Kidney glomerular epithelial cell (primary cell): ENCODE measurements at regions not wholly inside any gene's neighbourhood (a gene's known extent, or its start where the extent isn't known, plus 50 kb on each side); places are given as distances from the start of the nearest gene placed in this dataset.

Experiments used
- DNase-seq: peaks from one replicate; lab custom pipeline; 2025; lab: John Stamatoyannopoulos, UW

DNA sequence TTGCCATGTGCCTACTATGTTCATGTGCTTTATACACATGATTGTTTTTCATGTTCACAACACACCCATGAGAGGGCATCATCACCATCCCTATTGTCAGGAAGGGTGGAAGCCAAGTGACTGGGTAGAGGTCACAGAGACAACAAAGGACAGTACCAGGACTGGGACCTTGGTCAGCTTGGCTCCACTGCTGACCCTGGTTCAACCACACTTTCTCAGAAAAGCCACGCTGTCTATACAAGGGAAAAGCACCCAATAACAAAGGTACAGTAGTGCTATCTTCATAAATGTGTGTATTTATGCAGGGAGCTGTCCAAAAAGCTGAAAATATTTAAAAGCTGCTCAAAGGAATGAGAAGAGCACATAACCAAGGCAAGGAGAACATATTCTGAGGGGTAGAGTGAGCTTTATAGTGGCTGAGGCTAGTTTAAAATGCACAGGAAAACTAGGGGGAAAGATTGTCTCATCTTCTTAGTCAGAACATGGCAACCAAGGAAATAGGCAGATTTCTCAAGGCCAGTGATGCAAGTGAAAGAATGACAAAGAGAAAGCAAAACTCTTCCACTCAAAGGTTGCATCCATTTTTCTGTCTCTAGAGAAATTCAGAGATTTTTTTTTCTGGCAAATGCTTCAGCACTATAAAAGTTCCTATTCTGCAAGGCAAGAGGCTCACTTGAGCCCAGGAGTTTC lies 415.0 kb downstream of the FOXO1 start:
- peak; percentile 26 for DNase-seq

- no peak for DNase-seq
Observed at GRCh38 chr13:40252241-40252640, 414.2 kb downstream of the FOXO1 start.

GRCh38 chr13:40252676-40253075 lies 413.8 kb downstream of the FOXO1 start:
- DNase-seq, result no peak

DNA sequence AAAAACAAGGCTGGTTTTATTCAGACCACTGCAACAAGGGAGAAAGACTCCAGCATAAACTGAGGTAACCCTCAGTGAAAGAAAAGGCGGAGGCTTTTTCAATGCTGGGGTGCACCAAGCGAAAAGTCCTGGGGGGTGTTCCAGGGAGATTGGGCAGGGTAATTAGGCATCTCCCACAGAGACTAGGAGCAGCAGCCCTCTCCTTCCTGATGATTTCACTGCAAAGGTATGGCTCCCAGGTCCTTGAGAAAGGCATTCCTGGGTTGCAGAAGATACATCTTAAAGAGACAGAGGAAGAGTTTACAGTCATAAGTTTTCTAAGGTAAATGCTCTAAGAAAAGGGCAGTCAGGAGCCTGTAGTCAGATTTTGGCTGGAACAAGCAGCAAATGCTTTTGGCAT lies 412.0 kb downstream of the FOXO1 start:
- DNase-seq, result peak; percentile 70

GRCh38 chr13:40255551-40255950 lies 410.9 kb downstream of the FOXO1 start:
- no peak for DNase-seq

GRCh38 chr13:40259899-40260298 lies 406.5 kb downstream of the FOXO1 start:
- no peak for DNase-seq

- DNase-seq, result no peak
Observed at GRCh38 chr13:40261336-40261735, 405.1 kb downstream of the FOXO1 start.

- DNase-seq, result no peak
Observed at GRCh38 chr13:40261947-40262346, 404.5 kb downstream of the FOXO1 start.

GRCh38 chr13:40269086-40269485 lies 397.4 kb downstream of the FOXO1 start:
- no peak for DNase-seq

DNA sequence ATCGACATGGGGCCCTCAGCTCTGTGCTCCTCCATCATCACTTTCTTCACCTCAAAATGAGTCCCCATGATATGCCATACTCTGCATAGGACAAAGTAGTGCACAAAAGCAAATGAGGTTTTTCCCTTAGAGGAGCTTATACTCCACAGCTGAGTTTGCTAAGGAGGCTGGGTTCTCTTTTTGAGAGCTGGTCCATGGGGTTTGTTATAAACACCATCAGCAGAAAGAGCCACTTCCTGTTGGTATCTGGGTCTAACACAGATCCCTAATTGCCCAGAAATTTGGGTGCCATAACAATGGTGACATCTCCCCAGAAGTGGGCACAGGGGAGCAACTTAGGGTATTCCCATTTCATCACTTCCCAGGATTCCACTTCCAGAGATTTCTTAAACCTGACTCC lies 395.7 kb downstream of the FOXO1 start:
- no peak for DNase-seq

- no peak for DNase-seq
Observed at GRCh38 chr13:40271271-40271885, 395.1 kb downstream of the FOXO1 start.

GRCh38 chr13:40271931-40272775 lies 394.3 kb downstream of the FOXO1 start:
- DNase-seq, result peak; percentile 65

DNA sequence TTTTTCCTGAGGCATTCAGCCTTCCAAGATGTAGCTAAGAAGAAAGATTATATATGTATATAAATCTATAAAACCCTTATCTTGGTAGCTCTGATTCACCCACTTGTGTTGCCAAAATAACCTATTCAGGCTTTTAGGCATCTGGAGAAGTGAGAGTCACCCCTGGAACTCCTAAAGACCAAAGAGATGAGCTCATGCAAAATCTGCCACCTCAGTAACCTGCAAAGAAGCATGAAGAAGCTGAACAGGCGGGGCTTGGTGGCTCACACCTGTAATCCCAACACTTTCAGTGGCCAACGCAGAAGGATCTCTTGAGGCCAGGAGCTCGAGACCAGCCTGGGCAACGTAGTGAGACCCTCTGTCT lies 393.7 kb downstream of the FOXO1 start:
- DNase-seq, result peak; percentile 59

DNA sequence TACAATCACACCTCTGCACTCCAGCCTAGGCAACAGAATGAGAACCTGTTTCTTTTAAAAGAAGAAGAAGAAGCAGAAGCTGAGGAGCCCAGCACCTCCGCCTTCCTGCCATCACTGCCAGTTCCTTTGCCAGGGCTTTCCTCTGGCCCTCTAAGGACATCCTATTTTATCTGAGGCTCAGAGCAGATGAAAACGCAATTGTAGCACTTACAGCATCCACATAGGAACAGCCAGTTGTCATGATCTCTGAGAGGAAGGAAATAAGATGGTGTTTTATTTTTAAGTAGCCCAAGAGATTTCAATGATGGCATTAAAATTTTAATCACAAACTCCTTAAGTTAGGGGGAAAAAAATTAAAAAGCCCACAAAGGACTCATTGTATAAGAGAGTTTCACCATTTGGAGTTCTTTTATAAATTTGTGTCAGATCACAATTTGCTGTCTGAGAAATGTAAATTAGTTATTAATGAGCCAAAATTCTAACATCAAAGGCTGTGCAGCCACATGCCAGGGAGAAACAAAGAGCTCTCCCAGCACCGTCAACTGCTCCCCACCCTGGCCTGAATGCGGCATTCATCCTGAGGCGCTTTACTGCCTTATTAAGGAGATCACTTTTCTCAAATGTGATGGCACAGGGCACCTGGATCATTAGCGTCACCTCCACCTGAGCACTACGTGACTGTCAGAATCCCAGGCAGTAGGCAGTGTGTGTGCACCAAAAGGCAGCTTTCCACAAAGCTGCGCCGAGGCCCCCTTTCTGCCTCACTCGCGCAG lies 393.0 kb downstream of the FOXO1 start:
- DNase-seq, result no peak

GRCh38 chr13:40274103-40274502 lies 392.3 kb downstream of the FOXO1 start:
- no peak for DNase-seq

DNA sequence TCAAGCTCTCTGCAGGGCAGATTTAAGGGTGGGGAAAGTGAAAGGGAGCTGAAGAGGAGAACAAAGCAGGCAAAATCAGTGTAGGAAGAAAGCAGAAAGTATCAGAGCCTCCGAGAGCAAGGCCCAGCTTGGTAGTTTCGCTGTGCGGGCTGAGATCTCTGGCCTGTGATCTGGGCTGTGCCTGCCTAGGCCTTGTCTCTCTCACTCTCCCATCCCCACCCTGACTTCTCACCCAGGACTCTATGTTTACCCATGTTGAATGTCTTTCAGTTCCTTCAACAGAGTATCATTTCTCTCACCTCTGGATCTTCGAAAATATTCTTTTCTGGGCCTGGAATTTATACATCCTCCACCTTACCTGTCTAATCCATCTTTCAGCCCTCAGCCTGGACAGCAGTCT lies 391.3 kb downstream of the FOXO1 start:
- DNase-seq, result no peak

- DNase-seq, result peak; percentile 25
Observed at GRCh38 chr13:40275636-40276035, 390.8 kb downstream of the FOXO1 start.

- DNase-seq, result no peak
Observed at GRCh38 chr13:40283666-40284065, 382.8 kb downstream of the FOXO1 start.

GRCh38 chr13:40285634-40286033 lies 380.8 kb downstream of the FOXO1 start:
- DNase-seq, result no peak

DNA sequence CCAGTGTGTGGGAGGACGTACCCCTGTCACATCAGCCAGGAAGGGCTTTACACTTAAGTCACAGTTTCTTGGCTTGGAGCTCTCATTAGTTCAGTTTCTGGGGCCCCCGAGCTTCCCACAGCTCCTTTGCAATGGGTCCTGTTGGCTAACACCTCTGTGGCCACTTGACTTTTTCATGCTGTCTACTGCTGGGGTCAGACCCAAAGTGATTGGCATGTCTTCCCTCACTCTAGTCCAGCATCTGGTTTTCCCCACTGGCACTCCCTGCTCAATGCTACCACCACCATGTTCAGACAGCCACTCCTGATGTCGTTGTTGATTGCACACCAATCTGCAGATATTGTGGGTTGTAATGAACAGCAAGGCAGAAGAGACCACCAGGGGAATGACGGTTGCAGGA lies 379.0 kb downstream of the FOXO1 start:
- no peak for DNase-seq

GRCh38 chr13:40288259-40288658 lies 378.2 kb downstream of the FOXO1 start:
- DNase-seq, result no peak

DNA sequence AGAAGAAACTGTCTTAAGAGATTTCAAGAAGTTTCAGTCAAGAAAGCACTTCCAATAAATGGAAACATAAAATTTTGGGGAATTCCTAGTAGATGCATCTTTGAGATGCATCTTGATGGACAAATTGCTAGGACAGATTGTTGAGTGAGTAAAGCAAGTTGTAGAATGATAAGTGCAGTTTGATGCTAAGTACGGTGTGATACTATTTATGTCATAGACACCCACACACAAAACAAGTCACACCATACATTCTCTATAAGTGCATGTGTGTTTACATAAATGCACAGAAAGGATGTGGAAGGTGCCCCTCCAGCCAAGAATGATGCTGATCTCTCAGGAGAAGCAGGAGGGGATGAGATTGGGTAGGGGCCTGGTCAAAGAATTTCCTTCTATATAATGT lies 375.7 kb downstream of the FOXO1 start:
- DNase-seq, result no peak
